Lower leg skin (tissue), 3 donors: ENCODE measurements at regions not wholly inside any gene's neighbourhood (a gene's known extent, or its start where the extent isn't known, plus 50 kb on each side); places are given as distances from the start of the nearest gene placed in this dataset.

Experiments
- POLR2A ChIP-seq, 2 donors: fragments of 450-650 bp; IDR thresholded peaks; one replicate each; pipeline ENCODE4 v1.6.1; 2016 to 2017; ENCODE audit warnings: antibody characterized with exemption in 2 of 2, mild to moderate bottlenecking in 1 of 2, moderate library complexity in 1 of 2
- TF ChIP-seq, protein P1 (sequence below), 3 donors: fragments of 450-650 bp; IDR thresholded peaks; one replicate each; pipeline ENCODE4 v1.5.1; 2016; ENCODE audit warnings: antibody characterized with exemption in 3 of 3, mild to moderate bottlenecking in 3 of 3, moderate library complexity in 2 of 3

DNA sequence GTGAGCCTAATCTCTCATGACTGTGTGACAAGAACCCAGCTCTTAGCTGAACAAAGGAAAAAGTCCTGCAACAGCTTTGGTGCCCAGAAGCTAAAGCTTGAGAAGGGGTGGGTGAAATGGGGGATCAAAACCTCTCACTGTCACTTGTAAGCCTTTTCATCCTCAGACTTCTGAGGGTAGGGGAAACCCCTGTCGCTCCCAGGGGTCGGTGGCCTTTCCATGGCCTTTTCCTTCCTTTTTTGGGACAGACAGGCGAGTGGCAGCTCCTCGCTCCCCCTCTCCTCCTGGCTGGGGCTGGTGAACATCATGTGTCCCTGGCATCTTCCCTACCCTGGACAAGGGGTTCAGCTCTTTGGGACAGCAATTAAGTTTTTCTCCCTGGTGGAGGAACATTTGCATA lies 78.2 kb downstream of the FAM47A start:
- no peak for TF ChIP-seq POLR2A (IDR thresholded peaks at IDR 0.05)
- TF ChIP-seq, protein P1, sequence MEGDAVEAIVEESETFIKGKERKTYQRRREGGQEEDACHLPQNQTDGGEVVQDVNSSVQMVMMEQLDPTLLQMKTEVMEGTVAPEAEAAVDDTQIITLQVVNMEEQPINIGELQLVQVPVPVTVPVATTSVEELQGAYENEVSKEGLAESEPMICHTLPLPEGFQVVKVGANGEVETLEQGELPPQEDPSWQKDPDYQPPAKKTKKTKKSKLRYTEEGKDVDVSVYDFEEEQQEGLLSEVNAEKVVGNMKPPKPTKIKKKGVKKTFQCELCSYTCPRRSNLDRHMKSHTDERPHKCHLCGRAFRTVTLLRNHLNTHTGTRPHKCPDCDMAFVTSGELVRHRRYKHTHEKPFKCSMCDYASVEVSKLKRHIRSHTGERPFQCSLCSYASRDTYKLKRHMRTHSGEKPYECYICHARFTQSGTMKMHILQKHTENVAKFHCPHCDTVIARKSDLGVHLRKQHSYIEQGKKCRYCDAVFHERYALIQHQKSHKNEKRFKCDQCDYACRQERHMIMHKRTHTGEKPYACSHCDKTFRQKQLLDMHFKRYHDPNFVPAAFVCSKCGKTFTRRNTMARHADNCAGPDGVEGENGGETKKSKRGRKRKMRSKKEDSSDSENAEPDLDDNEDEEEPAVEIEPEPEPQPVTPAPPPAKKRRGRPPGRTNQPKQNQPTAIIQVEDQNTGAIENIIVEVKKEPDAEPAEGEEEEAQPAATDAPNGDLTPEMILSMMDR (IDR thresholded peaks at IDR 0.05): no peak
